ENCODE measurements at regions not wholly inside any gene's neighbourhood (a gene's known extent, or its start where the extent isn't known, plus 50 kb on each side); places are given as distances from the start of the nearest gene placed in this dataset.

GRCh38 chr4:82266345-82266744 lies 107.4 kb downstream of the HNRNPD start:
- no peak overlapping the region for H3K4me3 ChIP-seq (ENCODE audit: control extremely low read depth in 1 of 5, extremely low read depth in 1 of 5, insufficient read depth in 1 of 5, low read depth in 2 of 5, low read length in 4 of 5)
- peaks cover 14 to 24% of the 10 kb centered on the region in 2 donors for H3K4me1 ChIP-seq (ENCODE audit: control insufficient read depth in 2 of 2, insufficient read depth in 2 of 2, low read length in 2 of 2)
- H3K4me1 Mint-ChIP-seq = peaks cover 19% of the 10 kb centered on the region
- H3K9ac ChIP-seq (ENCODE audit: low read length) = no peak overlapping the region
- no peak overlapping the region for H3K4me2 ChIP-seq (replicated peaks; ENCODE audit: low read depth, low read length, poor library complexity, severe bottlenecking)
- H3K36me3 ChIP-seq (replicated peaks in 1 of 2; ENCODE audit: control extremely low read depth in 1 of 2, control insufficient read depth in 1 of 2, extremely low read depth in 1 of 2, insufficient read depth in 2 of 2, low read length in 1 of 2) = no peaks in the 10 kb centered on the region
- no peak overlapping the region for H3K27ac Mint-ChIP-seq
- H3K27ac ChIP-seq (ENCODE audit: low read length in 2 of 2) = no peak overlapping the region
- H3K27me3 Mint-ChIP-seq = peaks cover 4% of the 10 kb centered on the region
- ATAC-seq (ENCODE audit: low read depth) (no peak), DNase-seq (no peak)
- H3K79me2 ChIP-seq (ENCODE audit: control insufficient read depth, insufficient read depth, low read length) = no peaks in the 10 kb centered on the region
- CTCF ChIA-PET = interaction anchor here (0.9 to 4.6 kb wide), 6 partner anchors 9 to 799 kb away, joined by 3 to 31 read pairs (median 4); no protein-coding TSS in a partner anchor
- H3K27me3 ChIP-seq (replicated peaks in 1 of 4; ENCODE audit: control extremely low read depth in 1 of 4, control insufficient read depth in 3 of 4, insufficient read depth in 4 of 4, low read length in 3 of 4) = no peaks in the 10 kb centered on the region
- no peak overlapping the region for H2AFZ ChIP-seq (ENCODE audit: insufficient read depth, low read depth, low read length, poor library complexity, severe bottlenecking)
- no peaks in the 10 kb centered on the region for H4K20me1 ChIP-seq (ENCODE audit: control insufficient read depth, insufficient read depth, low read length, poor library complexity, severe bottlenecking)
- H3K9me3 Mint-ChIP-seq (ENCODE audit: insufficient read depth) = no peaks in the 10 kb centered on the region
- TF ChIP-seq CTCF (IDR thresholded peaks at IDR 0.05) (no peak), EZH2 (IDR thresholded peaks at IDR 0.05; ENCODE audit: borderline replicate concordance, insufficient read depth, low read depth, low read length, poor library complexity, severe bottlenecking) (no peak)
- no CpG with 5 or more reads among the region's 2 CpGs for WGBS (ENCODE audit: insufficient coverage)
- peaks cover 0 to 2% (median 2%) of the 10 kb centered on the region in 3 donors for H3K9me3 ChIP-seq (ENCODE audit: control extremely low read depth in 1 of 3, control insufficient read depth in 2 of 3, insufficient read depth in 1 of 3, low read length in 2 of 3)
- no peak overlapping the region for H3K4me3 Mint-ChIP-seq
- intact Hi-C loops (cut with micrococcal nuclease) = loop anchor here (5.0 kb wide), 1 partner anchor 64 kb away; no protein-coding TSS in a partner anchor
- POLR2A ChIA-PET = no interaction called here

GRCh38 chr4:82261084-82261483 lies 112.7 kb downstream of the HNRNPD start:
- H3K27me3 Mint-ChIP-seq = no peaks in the 10 kb centered on the region
- intact Hi-C loops (cut with micrococcal nuclease) = no loop called here
- TF ChIP-seq EZH2 (IDR thresholded peaks at IDR 0.05; ENCODE audit: borderline replicate concordance, insufficient read depth, low read depth, low read length, poor library complexity, severe bottlenecking) (no peak), CTCF (IDR thresholded peaks at IDR 0.05) (no peak)
- peak overlapping the region; percentile 3 for H3K27ac Mint-ChIP-seq
- ChIA-PET CTCF (no interaction called here), POLR2A (no interaction called here)
- ATAC-seq (ENCODE audit: low read depth) (no peak), DNase-seq (peak; percentile 33)
- H3K9me3 Mint-ChIP-seq (ENCODE audit: insufficient read depth) = peaks cover 4% of the 10 kb centered on the region
- Histone ChIP-seq H3K4me2 (replicated peaks; ENCODE audit: low read depth, low read length, poor library complexity, severe bottlenecking) (peak overlapping the region; percentile 61), H3K4me1 (ENCODE audit: control insufficient read depth in 2 of 2, insufficient read depth in 2 of 2, low read length in 2 of 2) (peaks cover 31 to 46% of the 10 kb centered on the region in 2 donors), H3K27ac (ENCODE audit: low read length in 2 of 2) (peak overlapping the region; percentile 14 to 37), H3K4me3 (ENCODE audit: control extremely low read depth in 1 of 5, extremely low read depth in 1 of 5, insufficient read depth in 1 of 5, low read depth in 2 of 5, low read length in 4 of 5) (peak overlapping the region in 1 of 5 experiments; percentile 35), H3K27me3 (replicated peaks in 1 of 4; ENCODE audit: control extremely low read depth in 1 of 4, control insufficient read depth in 3 of 4, insufficient read depth in 4 of 4, low read length in 3 of 4) (no peaks in the 10 kb centered on the region), H4K20me1 (ENCODE audit: control insufficient read depth, insufficient read depth, low read length, poor library complexity, severe bottlenecking) (no peaks in the 10 kb centered on the region), H3K9me3 (ENCODE audit: control extremely low read depth in 1 of 3, control insufficient read depth in 2 of 3, insufficient read depth in 1 of 3, low read length in 2 of 3) (peaks cover 0 to 2% (median 2%) of the 10 kb centered on the region in 3 donors), H3K36me3 (replicated peaks in 1 of 2; ENCODE audit: control extremely low read depth in 1 of 2, control insufficient read depth in 1 of 2, extremely low read depth in 1 of 2, insufficient read depth in 2 of 2, low read length in 1 of 2) (no peaks in the 10 kb centered on the region), H2AFZ (ENCODE audit: insufficient read depth, low read depth, low read length, poor library complexity, severe bottlenecking) (no peak overlapping the region), H3K9ac (ENCODE audit: low read length) (peak overlapping the region; percentile 19), H3K79me2 (ENCODE audit: control insufficient read depth, insufficient read depth, low read length) (no peaks in the 10 kb centered on the region)
- no CpG with 5 or more reads among the region's 2 CpGs for WGBS (ENCODE audit: insufficient coverage)
- peaks cover 42% of the 10 kb centered on the region for H3K4me1 Mint-ChIP-seq
- peak overlapping the region; percentile 55 for H3K4me3 Mint-ChIP-seq
